MM.1S (cell line): ENCODE measurements at regions not wholly inside any gene's neighbourhood (a gene's known extent, or its start where the extent isn't known, plus 50 kb on each side); places are given as distances from the start of the nearest gene placed in this dataset.

Experiments used
- EZH2 ChIP-seq: fragments of 300-600 bp; sonication (generic); optimal IDR thresholded peaks from 2 replicates; pipeline ENCODE3; 2017; ENCODE audit warnings: low read depth, mild to moderate bottlenecking, antibody characterized with exemption, low read length, mixed read lengths
- TF ChIP-seq, protein P1 (sequence below): fragments of 300-600 bp; sonication (generic); IDR thresholded peaks from 2 replicates; pipeline ENCODE4 v1.5.1; 2016; ENCODE audit warnings: antibody characterized with exemption, low read length, mixed read lengths

DNA sequence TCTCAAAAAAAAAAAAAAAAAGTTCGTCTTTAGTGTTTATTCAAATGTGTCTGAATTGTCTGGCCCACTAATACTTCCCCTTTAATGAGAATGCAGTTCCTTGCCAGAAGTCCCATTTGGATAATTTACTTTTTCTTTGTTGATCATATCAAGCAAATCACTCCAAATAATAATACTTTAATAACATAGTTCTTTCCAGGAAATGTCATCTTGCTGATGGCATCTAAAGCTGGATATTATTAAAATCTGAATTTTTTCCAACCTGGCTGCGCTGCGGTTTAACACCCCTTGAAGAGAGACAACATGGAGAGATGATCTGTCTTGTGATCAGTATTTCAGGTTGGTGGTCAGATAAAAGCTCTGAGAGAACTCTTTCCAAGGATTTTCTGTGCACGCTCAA, 111.2 kb upstream of the CNKSR3 start:
- TF ChIP-seq, protein P1, sequence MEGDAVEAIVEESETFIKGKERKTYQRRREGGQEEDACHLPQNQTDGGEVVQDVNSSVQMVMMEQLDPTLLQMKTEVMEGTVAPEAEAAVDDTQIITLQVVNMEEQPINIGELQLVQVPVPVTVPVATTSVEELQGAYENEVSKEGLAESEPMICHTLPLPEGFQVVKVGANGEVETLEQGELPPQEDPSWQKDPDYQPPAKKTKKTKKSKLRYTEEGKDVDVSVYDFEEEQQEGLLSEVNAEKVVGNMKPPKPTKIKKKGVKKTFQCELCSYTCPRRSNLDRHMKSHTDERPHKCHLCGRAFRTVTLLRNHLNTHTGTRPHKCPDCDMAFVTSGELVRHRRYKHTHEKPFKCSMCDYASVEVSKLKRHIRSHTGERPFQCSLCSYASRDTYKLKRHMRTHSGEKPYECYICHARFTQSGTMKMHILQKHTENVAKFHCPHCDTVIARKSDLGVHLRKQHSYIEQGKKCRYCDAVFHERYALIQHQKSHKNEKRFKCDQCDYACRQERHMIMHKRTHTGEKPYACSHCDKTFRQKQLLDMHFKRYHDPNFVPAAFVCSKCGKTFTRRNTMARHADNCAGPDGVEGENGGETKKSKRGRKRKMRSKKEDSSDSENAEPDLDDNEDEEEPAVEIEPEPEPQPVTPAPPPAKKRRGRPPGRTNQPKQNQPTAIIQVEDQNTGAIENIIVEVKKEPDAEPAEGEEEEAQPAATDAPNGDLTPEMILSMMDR = no peak
- no peak for TF ChIP-seq EZH2
